Uterus (tissue), 3 donors: ENCODE measurements at regions not wholly inside any gene's neighbourhood (a gene's known extent, or its start where the extent isn't known, plus 50 kb on each side); places are given as distances from the start of the nearest gene placed in this dataset.

Experiments used
- DNase-seq, 2 donors: peaks; one replicate each; pipeline ENCODE4 v3.0.0-alpha.2; 2019 to 2020
- H3K27ac ChIP-seq, 2 donors: fragments of 200-600 bp; sonication (generic); 1 replicate in 1 of 2; 2 replicates in 1 of 2; pipeline ENCODE4 v1.5.1; 2016 to 2018
- H3K27me3 ChIP-seq, 2 donors: fragments of 200-600 bp; sonication (generic); one replicate each; pipeline ENCODE4 v1.5.1; 2018 to 2019; ENCODE audit warnings: control low read depth in 1 of 2
- H3K36me3 ChIP-seq, 2 donors: fragments of 200-600 bp; sonication (generic); one replicate each; pipeline ENCODE4 v1.5.1; 2019; ENCODE audit warnings: control low read depth in 1 of 2
- H3K4me1 ChIP-seq, 2 donors: fragments of 200-600 bp; sonication (generic); one replicate each; pipeline ENCODE4 v1.5.1; 2018 to 2019; ENCODE audit warnings: control low read depth in 1 of 2
- H3K4me3 ChIP-seq, 2 donors: fragments of 200-600 bp; sonication (generic); 1 replicate in 1 of 2; 2 replicates in 1 of 2; pipeline ENCODE4 v1.5.1; 2018 to 2019; ENCODE audit warnings: mild to moderate bottlenecking in 1 of 2
- H3K9me3 ChIP-seq, 2 donors: fragments of 200-600 bp; sonication (generic); one replicate each; pipeline ENCODE4 v1.5.1; 2019; ENCODE audit warnings: control low read depth in 1 of 2
- CTCF ChIP-seq, 4 experiments: fragments of 200-600 bp in 2 of 4; fragments of 450-650 bp in 2 of 4; sonication (generic) in 2 of 4; IDR thresholded peaks; one replicate each; pipeline ENCODE4 v1.5.1; 2016 to 2019; ENCODE audit warnings: antibody characterized with exemption in 4 of 4, mild to moderate bottlenecking in 2 of 4, moderate library complexity in 1 of 4
- POLR2A ChIP-seq, 2 donors: fragments of 450-650 bp; IDR thresholded peaks; one replicate each; pipeline ENCODE4 v1.6.1; 2016; ENCODE audit warnings: antibody characterized with exemption in 2 of 2, mild to moderate bottlenecking in 1 of 2, moderate library complexity in 1 of 2
- intact Hi-C: fragments of 100-400 bp; cut with DNase I; formaldehyde crosslinking; loops from one replicate; pipeline ENCODE4 v1.15.1; 2023; ENCODE audit warnings: low total_unique reads
- donor health status: DM: yes; HTN: yes; CAD: no.

GRCh38 chr4:104353481-104353880 is 141.2 kb downstream of the CXXC4 start:
- Histone ChIP-seq H3K4me3 (no peak overlapping the region), H3K27me3 (no peaks in the 10 kb centered on the region), H3K9me3 (peaks cover 2 to 7% of the 10 kb centered on the region in 2 donors), H3K4me1 (no peaks in the 10 kb centered on the region), H3K36me3 (no peaks in the 10 kb centered on the region), H3K27ac (no peak overlapping the region)
- TF ChIP-seq CTCF (IDR thresholded peaks at IDR 0.05) (no peak), POLR2A (IDR thresholded peaks at IDR 0.05) (no peak)
- DNase-seq = no peak
- intact Hi-C loops = no loop called here

- H3K27ac ChIP-seq = no peak overlapping the region
- TF ChIP-seq POLR2A (IDR thresholded peaks at IDR 0.05) (no peak), CTCF (IDR thresholded peaks at IDR 0.05) (no peak)
- intact Hi-C loops = no loop called here
- H3K36me3 ChIP-seq = no peaks in the 10 kb centered on the region
- H3K4me1 ChIP-seq = no peaks in the 10 kb centered on the region
- H3K9me3 ChIP-seq = peaks cover 2 to 7% of the 10 kb centered on the region in 2 donors
- no peak for DNase-seq
- no peak overlapping the region for H3K4me3 ChIP-seq
- H3K27me3 ChIP-seq = no peaks in the 10 kb centered on the region
These were observed 142.5 kb downstream of the CXXC4 start for GRCh38 chr4:104352211-104352610.

GRCh38 chr4:104351706-104352105 is 143.0 kb downstream of the CXXC4 start:
- Histone ChIP-seq H3K9me3 (peaks cover 2 to 7% of the 10 kb centered on the region in 2 donors), H3K4me3 (no peak overlapping the region), H3K4me1 (no peaks in the 10 kb centered on the region), H3K27me3 (no peaks in the 10 kb centered on the region), H3K36me3 (no peaks in the 10 kb centered on the region), H3K27ac (no peak overlapping the region)
- intact Hi-C loops = no loop called here
- no peak for TF ChIP-seq POLR2A (IDR thresholded peaks at IDR 0.05)
- no peak for TF ChIP-seq CTCF (IDR thresholded peaks at IDR 0.05)
- no peak for DNase-seq

- Histone ChIP-seq H3K9me3 (no peaks in the 10 kb centered on the region), H3K36me3 (no peaks in the 10 kb centered on the region), H3K4me1 (no peaks in the 10 kb centered on the region), H3K27me3 (no peaks in the 10 kb centered on the region), H3K4me3 (no peak overlapping the region), H3K27ac (no peak overlapping the region)
- TF ChIP-seq CTCF (IDR thresholded peaks at IDR 0.05) (no peak), POLR2A (IDR thresholded peaks at IDR 0.05) (no peak)
- DNase-seq = no peak
- intact Hi-C loops = no loop called here
These were observed 149.0 kb downstream of the CXXC4 start for GRCh38 chr4:104345598-104346242.

GRCh38 chr4:104344342-104344980 is 150.2 kb downstream of the CXXC4 start:
- no peak for DNase-seq
- TF ChIP-seq POLR2A (IDR thresholded peaks at IDR 0.05) (no peak), CTCF (IDR thresholded peaks at IDR 0.05) (no peak)
- Histone ChIP-seq H3K9me3 (no peaks in the 10 kb centered on the region), H3K4me3 (no peak overlapping the region), H3K27me3 (no peaks in the 10 kb centered on the region), H3K36me3 (no peaks in the 10 kb centered on the region), H3K27ac (no peak overlapping the region), H3K4me1 (no peaks in the 10 kb centered on the region)
- intact Hi-C loops = no loop called here
